OCI-LY7 (cell line): ENCODE measurements at regions not wholly inside any gene's neighbourhood (a gene's known extent, or its start where the extent isn't known, plus 50 kb on each side); places are given as distances from the start of the nearest gene placed in this dataset.

Source experiments
- CTCF ChIP-seq: fragments of 200-600 bp; sonication (generic); conservative IDR thresholded peaks from 2 replicates; pipeline ENCODE4 v1.5.1; 2014; ENCODE audit warnings: mild to moderate bottlenecking, antibody characterized with exemption, low read length, moderate library complexity, mixed read lengths
- EZH2phosphoT487 ChIP-seq: fragments of 200-600 bp; sonication (generic); IDR thresholded peaks from 2 replicates; pipeline ENCODE4 v1.6.1; 2018; ENCODE audit warnings: low read depth, borderline replicate concordance, mild to moderate bottlenecking, mixed run types, antibody characterized with exemption, low read length, moderate library complexity, mixed read lengths

DNA sequence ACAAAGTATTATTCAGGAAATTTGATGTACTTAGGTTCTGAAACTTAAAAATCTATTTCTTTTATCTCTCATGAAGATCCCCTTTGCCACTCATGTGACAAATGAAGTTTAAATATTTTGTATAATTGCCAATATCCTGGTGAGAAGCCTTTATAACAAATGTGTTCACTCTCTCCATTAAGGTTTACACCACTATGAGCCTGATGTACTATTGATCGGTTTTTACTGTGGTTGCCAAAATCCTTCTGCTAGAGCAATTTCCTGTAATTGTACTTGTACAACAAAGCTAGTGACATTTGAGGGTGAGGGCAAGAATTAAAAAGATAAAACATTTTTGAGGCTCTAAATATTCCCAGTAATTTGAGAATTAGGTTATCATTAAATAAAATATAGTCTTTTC lies 222.3 kb upstream of the CDH19 start:
- TF ChIP-seq CTCF, result no peak
- TF ChIP-seq EZH2phosphoT487, result no peak
